ENCODE measurements at regions not wholly inside any gene's neighbourhood (a gene's known extent, or its start where the extent isn't known, plus 50 kb on each side); places are given as distances from the start of the nearest gene placed in this dataset.

DNA sequence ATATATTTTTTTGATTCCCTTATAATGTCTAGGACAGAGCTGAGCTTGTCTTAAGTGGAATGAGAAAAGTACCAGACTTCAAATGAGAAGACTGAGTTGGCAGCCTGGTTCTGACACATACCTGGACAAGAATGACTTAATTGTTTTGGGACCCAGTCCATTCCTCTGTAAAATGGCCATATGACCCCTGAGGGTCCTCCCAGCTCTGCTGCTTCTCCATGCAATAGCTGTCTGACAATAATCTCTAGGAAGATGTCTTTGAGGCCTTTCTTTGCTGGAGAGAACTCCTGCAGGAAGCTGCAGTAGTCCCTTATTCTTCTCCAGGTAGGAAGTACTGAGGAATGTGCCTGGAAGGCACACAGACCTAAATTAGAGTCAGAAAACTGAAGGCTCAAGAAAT is 55.9 kb upstream of the SLIT3 start:
- ChIA-PET CTCF (no interaction called here), POLR2A (no interaction called here)
- Mint-ChIP-seq H3K4me3 (no peak overlapping the region), H3K4me1 (no peaks in the 10 kb centered on the region), H3K27ac (no peak overlapping the region), H3K9me3 (peaks cover 0 to 4% (median 0%) of the 10 kb centered on the region in 3 donors), H3K27me3 (peaks cover 1 to 11% of the 10 kb centered on the region in 2 donors), H3K36me3 (no peaks in the 10 kb centered on the region)
- ATAC-seq (replicated peaks in 1 of 4) (no peak), DNase-seq (no peak)
- H3K4me1 ChIP-seq (ENCODE audit: control insufficient read depth in 1 of 2, extremely low read depth in 1 of 2, insufficient read depth in 2 of 2, low read length in 2 of 2), result no peaks in the 10 kb centered on the region
- H3K27ac ChIP-seq (ENCODE audit: low read length), result no peak overlapping the region
- H3K36me3 ChIP-seq (ENCODE audit: control insufficient read depth in 2 of 2, extremely low read depth in 1 of 2, insufficient read depth in 1 of 2, low read length in 1 of 2), result no peaks in the 10 kb centered on the region
- no peaks in the 10 kb centered on the region for H3K27me3 ChIP-seq (replicated peaks in 1 of 2; ENCODE audit: control insufficient read depth in 2 of 2, extremely low read depth in 1 of 2, insufficient read depth in 2 of 2, low read length in 1 of 2)
- no peak overlapping the region for H3K4me3 ChIP-seq (ENCODE audit: control insufficient read depth in 1 of 2, extremely low read depth in 1 of 2, low read length in 1 of 2)
- no peaks in the 10 kb centered on the region for H3K9me3 ChIP-seq

DNA sequence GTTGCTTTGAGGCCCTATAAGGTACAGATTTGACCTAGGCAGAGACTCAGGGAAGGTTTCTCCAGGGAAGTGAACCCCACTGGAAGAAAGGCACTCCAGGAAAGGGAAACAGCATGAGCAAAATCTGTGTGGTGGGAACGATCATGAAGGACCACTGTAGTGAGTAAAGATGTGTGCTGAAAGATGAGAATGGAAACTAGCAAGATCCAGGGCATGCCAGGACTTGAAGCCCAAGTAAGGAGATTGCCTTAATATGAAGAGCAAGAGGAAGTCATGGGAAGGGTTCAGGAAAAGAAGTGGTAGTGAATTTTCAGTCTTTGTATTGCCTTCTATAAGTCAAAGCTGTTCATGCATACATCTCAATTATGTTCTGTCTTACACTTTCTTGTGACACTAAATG is 55.2 kb upstream of the SLIT3 start:
- H3K36me3 Mint-ChIP-seq, result no peaks in the 10 kb centered on the region
- DNase-seq (no peak), ATAC-seq (replicated peaks in 1 of 4) (no peak)
- Histone ChIP-seq H3K36me3 (ENCODE audit: control insufficient read depth in 2 of 2, extremely low read depth in 1 of 2, insufficient read depth in 1 of 2, low read length in 1 of 2) (no peaks in the 10 kb centered on the region), H3K27ac (ENCODE audit: low read length) (no peak overlapping the region), H3K9me3 (no peaks in the 10 kb centered on the region), H3K27me3 (replicated peaks in 1 of 2; ENCODE audit: control insufficient read depth in 2 of 2, extremely low read depth in 1 of 2, insufficient read depth in 2 of 2, low read length in 1 of 2) (no peaks in the 10 kb centered on the region), H3K4me3 (ENCODE audit: control insufficient read depth in 1 of 2, extremely low read depth in 1 of 2, low read length in 1 of 2) (no peak overlapping the region), H3K4me1 (ENCODE audit: control insufficient read depth in 1 of 2, extremely low read depth in 1 of 2, insufficient read depth in 2 of 2, low read length in 2 of 2) (no peaks in the 10 kb centered on the region)
- CTCF ChIA-PET, result no interaction called here
- peaks cover 1 to 11% of the 10 kb centered on the region in 2 donors for H3K27me3 Mint-ChIP-seq
- 81% methylated on average over 1 of the region's 1 CpG for WGBS (ENCODE audit: insufficient coverage)
- H3K27ac Mint-ChIP-seq, result no peak overlapping the region
- H3K9me3 Mint-ChIP-seq, result peaks cover 0 to 4% (median 0%) of the 10 kb centered on the region in 3 donors
- POLR2A ChIA-PET, result no interaction called here
- no peaks in the 10 kb centered on the region for H3K4me1 Mint-ChIP-seq
- H3K4me3 Mint-ChIP-seq, result no peak overlapping the region

DNA sequence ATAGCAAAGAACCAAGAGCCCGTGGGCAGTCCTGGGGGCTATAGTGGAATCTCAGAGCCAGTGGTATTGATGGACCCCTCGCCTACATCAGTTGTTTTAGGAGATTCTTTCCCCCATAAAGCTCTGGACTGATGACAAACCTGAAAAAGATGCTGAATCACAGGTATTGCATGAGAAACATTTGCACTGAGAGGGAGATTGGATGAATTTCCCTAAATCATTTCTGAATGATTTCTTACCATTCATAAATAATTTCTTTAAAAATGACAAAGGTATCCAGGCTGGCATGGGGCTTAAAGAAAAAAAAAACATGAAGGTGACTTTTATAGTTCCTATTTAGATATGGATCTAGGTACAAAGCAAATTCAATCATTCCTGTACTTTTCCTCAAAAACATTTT is 54.0 kb upstream of the SLIT3 start:
- no peak overlapping the region for H3K4me3 Mint-ChIP-seq
- H3K4me1 Mint-ChIP-seq, result no peaks in the 10 kb centered on the region
- whole genome bisulfite sequencing (ENCODE audit: insufficient coverage), result 57% methylated on average over 1 of the region's 2 CpGs
- no peak overlapping the region for H3K4me3 ChIP-seq (ENCODE audit: control insufficient read depth in 1 of 2, extremely low read depth in 1 of 2, low read length in 1 of 2)
- no peak overlapping the region for H3K27ac ChIP-seq (ENCODE audit: low read length)
- no peaks in the 10 kb centered on the region for H3K36me3 ChIP-seq (ENCODE audit: control insufficient read depth in 2 of 2, extremely low read depth in 1 of 2, insufficient read depth in 1 of 2, low read length in 1 of 2)
- peaks cover 1 to 15% of the 10 kb centered on the region in 2 donors for H3K27me3 Mint-ChIP-seq
- H3K27me3 ChIP-seq (replicated peaks in 1 of 2; ENCODE audit: control insufficient read depth in 2 of 2, extremely low read depth in 1 of 2, insufficient read depth in 2 of 2, low read length in 1 of 2), result peaks cover 0 to 5% of the 10 kb centered on the region in 2 experiments
- no peak for ATAC-seq (replicated peaks in 1 of 4)
- no peak overlapping the region for H3K27ac Mint-ChIP-seq
- H3K9me3 Mint-ChIP-seq, result peaks cover 0 to 2% (median 0%) of the 10 kb centered on the region in 3 donors
- no peak for DNase-seq
- H3K9me3 ChIP-seq, result no peaks in the 10 kb centered on the region
- ChIA-PET POLR2A (no interaction called here), CTCF (no interaction called here)
- no peaks in the 10 kb centered on the region for H3K4me1 ChIP-seq (ENCODE audit: control insufficient read depth in 1 of 2, extremely low read depth in 1 of 2, insufficient read depth in 2 of 2, low read length in 2 of 2)
- no peaks in the 10 kb centered on the region for H3K36me3 Mint-ChIP-seq

DNA sequence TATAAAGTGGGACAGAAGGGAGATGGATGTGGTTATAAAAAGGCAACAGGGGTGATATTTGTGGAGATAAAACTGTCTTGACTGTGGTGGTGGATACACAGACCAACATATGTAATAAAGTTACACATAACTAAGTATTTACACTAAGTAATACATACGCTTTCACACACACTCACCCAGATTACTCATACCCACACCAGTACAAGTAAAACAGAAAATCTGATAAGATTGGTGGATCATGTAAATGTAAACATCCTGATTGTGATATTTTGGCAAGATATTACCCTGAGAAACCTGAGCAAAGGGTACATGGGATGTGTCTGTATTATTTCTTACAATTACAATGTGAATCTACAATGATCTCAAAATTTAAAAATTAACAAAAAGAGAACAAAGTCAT is 53.3 kb upstream of the SLIT3 start:
- ChIA-PET CTCF (no interaction called here), POLR2A (no interaction called here)
- no CpG with 5 or more reads among the region's 1 CpG for WGBS (ENCODE audit: insufficient coverage)
- Histone ChIP-seq H3K9me3 (no peaks in the 10 kb centered on the region), H3K4me1 (ENCODE audit: control insufficient read depth in 1 of 2, extremely low read depth in 1 of 2, insufficient read depth in 2 of 2, low read length in 2 of 2) (no peaks in the 10 kb centered on the region), H3K4me3 (ENCODE audit: control insufficient read depth in 1 of 2, extremely low read depth in 1 of 2, low read length in 1 of 2) (no peak overlapping the region), H3K27ac (ENCODE audit: low read length) (no peak overlapping the region), H3K36me3 (ENCODE audit: control insufficient read depth in 2 of 2, extremely low read depth in 1 of 2, insufficient read depth in 1 of 2, low read length in 1 of 2) (no peaks in the 10 kb centered on the region), H3K27me3 (replicated peaks in 1 of 2; ENCODE audit: control insufficient read depth in 2 of 2, extremely low read depth in 1 of 2, insufficient read depth in 2 of 2, low read length in 1 of 2) (peaks cover 0 to 5% of the 10 kb centered on the region in 2 experiments)
- H3K36me3 Mint-ChIP-seq, result no peaks in the 10 kb centered on the region
- H3K4me1 Mint-ChIP-seq, result no peaks in the 10 kb centered on the region
- H3K4me3 Mint-ChIP-seq, result no peak overlapping the region
- H3K27me3 Mint-ChIP-seq, result peaks cover 2 to 20% of the 10 kb centered on the region in 2 donors
- no peak overlapping the region for H3K27ac Mint-ChIP-seq
- H3K9me3 Mint-ChIP-seq, result no peaks in the 10 kb centered on the region
- ATAC-seq (replicated peaks in 1 of 4) (no peak), DNase-seq (no peak)

DNA sequence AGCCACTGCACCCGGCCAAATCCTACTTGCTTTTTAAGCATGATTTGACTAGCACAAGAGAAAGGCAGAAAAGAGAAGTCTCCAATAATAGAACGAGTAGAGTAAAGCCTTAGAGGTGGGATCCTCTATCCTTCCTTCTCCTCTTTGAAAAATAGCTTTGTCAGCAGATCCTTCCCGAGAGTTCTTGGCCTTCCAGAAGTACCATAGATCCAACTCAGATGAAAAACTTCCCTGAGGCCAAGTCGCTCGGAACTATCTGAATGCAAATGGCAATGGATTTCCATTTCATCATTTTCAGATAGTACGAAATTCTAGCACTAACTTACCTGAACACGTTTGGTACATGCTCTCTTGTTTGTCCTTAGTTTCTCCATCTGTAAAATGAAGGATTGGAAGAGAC is 52.0 kb upstream of the SLIT3 start:
- ChIA-PET CTCF (no interaction called here), POLR2A (no interaction called here)
- peaks cover 2 to 20% of the 10 kb centered on the region in 2 donors for H3K27me3 Mint-ChIP-seq
- H3K4me1 Mint-ChIP-seq, result no peaks in the 10 kb centered on the region
- no peaks in the 10 kb centered on the region for H3K9me3 ChIP-seq
- no peak overlapping the region for H3K27ac Mint-ChIP-seq
- no peaks in the 10 kb centered on the region for H3K9me3 Mint-ChIP-seq
- no peak for ATAC-seq (replicated peaks in 1 of 4)
- no peak overlapping the region for H3K4me3 ChIP-seq (ENCODE audit: control insufficient read depth in 1 of 2, extremely low read depth in 1 of 2, low read length in 1 of 2)
- H3K36me3 ChIP-seq (ENCODE audit: control insufficient read depth in 2 of 2, extremely low read depth in 1 of 2, insufficient read depth in 1 of 2, low read length in 1 of 2), result no peaks in the 10 kb centered on the region
- no peak for DNase-seq
- H3K27ac ChIP-seq (ENCODE audit: low read length), result no peak overlapping the region
- H3K36me3 Mint-ChIP-seq, result no peaks in the 10 kb centered on the region
- WGBS (ENCODE audit: insufficient coverage), result 67% methylated on average over 1 of the region's 7 CpGs
- no peak overlapping the region for H3K4me3 Mint-ChIP-seq
- H3K27me3 ChIP-seq (replicated peaks in 1 of 2; ENCODE audit: control insufficient read depth in 2 of 2, extremely low read depth in 1 of 2, insufficient read depth in 2 of 2, low read length in 1 of 2), result peaks cover 0 to 5% of the 10 kb centered on the region in 2 experiments
- no peaks in the 10 kb centered on the region for H3K4me1 ChIP-seq (ENCODE audit: control insufficient read depth in 1 of 2, extremely low read depth in 1 of 2, insufficient read depth in 2 of 2, low read length in 2 of 2)

DNA sequence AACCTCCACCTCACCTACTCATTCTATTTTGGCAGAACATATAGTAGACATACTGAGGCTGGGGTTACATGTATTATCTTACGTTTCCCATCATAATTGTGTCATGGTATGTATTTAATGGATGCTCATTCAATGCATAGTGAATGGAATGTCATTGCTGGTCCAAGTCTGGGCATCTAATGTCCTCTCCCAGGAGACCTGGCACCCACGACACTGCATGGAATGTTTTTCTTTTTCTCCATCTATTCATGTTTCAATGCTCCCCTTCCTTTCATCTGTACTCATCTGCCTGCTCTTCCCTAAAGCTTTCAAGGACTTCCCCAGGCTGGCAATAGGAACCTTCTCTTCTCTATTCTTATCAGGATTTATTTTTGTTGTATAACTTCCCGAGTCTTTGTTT is 50.8 kb upstream of the SLIT3 start:
- H3K27ac Mint-ChIP-seq, result no peak overlapping the region
- ATAC-seq (replicated peaks in 1 of 4) (no peak), DNase-seq (no peak)
- POLR2A ChIA-PET, result interaction anchor here in 1 of 2 donors (0.5 kb wide), 1 partner anchor 83 kb away, joined by 3 read pairs; no protein-coding TSS in a partner anchor
- H3K4me1 Mint-ChIP-seq, result no peaks in the 10 kb centered on the region
- no peak overlapping the region for H3K4me3 ChIP-seq (ENCODE audit: control insufficient read depth in 1 of 2, extremely low read depth in 1 of 2, low read length in 1 of 2)
- H3K36me3 ChIP-seq (ENCODE audit: control insufficient read depth in 2 of 2, extremely low read depth in 1 of 2, insufficient read depth in 1 of 2, low read length in 1 of 2), result no peaks in the 10 kb centered on the region
- peaks cover 0 to 5% of the 10 kb centered on the region in 2 experiments for H3K27me3 ChIP-seq (replicated peaks in 1 of 2; ENCODE audit: control insufficient read depth in 2 of 2, extremely low read depth in 1 of 2, insufficient read depth in 2 of 2, low read length in 1 of 2)
- peaks cover 2 to 24% of the 10 kb centered on the region in 2 donors for H3K27me3 Mint-ChIP-seq
- H3K36me3 Mint-ChIP-seq, result no peaks in the 10 kb centered on the region
- no peaks in the 10 kb centered on the region for H3K9me3 ChIP-seq
- no CpG with 5 or more reads among the region's 3 CpGs for WGBS (ENCODE audit: insufficient coverage)
- no peaks in the 10 kb centered on the region for H3K4me1 ChIP-seq (ENCODE audit: control insufficient read depth in 1 of 2, extremely low read depth in 1 of 2, insufficient read depth in 2 of 2, low read length in 2 of 2)
- CTCF ChIA-PET, result no interaction called here
- no peak overlapping the region for H3K27ac ChIP-seq (ENCODE audit: low read length)
- H3K9me3 Mint-ChIP-seq, result no peaks in the 10 kb centered on the region
- no peak overlapping the region for H3K4me3 Mint-ChIP-seq

DNA sequence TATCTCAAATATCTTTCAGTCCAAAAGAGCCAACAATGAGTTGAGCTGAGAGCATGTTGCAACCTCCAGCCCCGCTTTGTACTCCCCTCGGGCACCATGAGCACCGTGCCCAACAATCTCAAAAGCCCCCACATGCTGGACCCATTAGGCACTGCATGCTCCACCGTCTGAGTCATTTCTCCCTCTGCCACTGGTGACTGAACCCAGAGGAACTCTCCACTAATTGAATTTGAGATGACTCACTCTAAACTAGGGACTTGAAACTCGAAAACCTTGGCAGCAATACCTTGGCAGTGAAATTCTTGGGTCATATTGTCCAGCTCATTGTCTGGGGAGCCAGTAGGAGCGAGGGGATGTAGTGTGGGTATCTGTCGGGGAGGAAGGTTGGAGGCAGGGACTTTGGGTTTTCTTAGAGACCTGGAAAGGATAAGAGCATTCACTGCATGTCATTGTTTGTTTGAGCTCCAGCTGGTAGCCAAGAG is 49.9 kb upstream of the SLIT3 start:
- Histone ChIP-seq H3K27me3 (replicated peaks in 1 of 2; ENCODE audit: control insufficient read depth in 2 of 2, extremely low read depth in 1 of 2, insufficient read depth in 2 of 2, low read length in 1 of 2) (peaks cover 0 to 5% of the 10 kb centered on the region in 2 experiments), H3K9me3 (no peaks in the 10 kb centered on the region), H3K36me3 (ENCODE audit: control insufficient read depth in 2 of 2, extremely low read depth in 1 of 2, insufficient read depth in 1 of 2, low read length in 1 of 2) (no peaks in the 10 kb centered on the region), H3K27ac (ENCODE audit: low read length) (no peak overlapping the region), H3K4me1 (ENCODE audit: control insufficient read depth in 1 of 2, extremely low read depth in 1 of 2, insufficient read depth in 2 of 2, low read length in 2 of 2) (no peaks in the 10 kb centered on the region), H3K4me3 (ENCODE audit: control insufficient read depth in 1 of 2, extremely low read depth in 1 of 2, low read length in 1 of 2) (no peak overlapping the region)
- no peaks in the 10 kb centered on the region for H3K9me3 Mint-ChIP-seq
- 67% methylated on average over 7 of the region's 7 CpGs for WGBS (ENCODE audit: insufficient coverage)
- CTCF ChIA-PET, result no interaction called here
- DNase-seq (no peak), ATAC-seq (replicated peaks in 1 of 4) (no peak)
- POLR2A ChIA-PET, result no interaction called here
- no peaks in the 10 kb centered on the region for H3K4me1 Mint-ChIP-seq
- no peaks in the 10 kb centered on the region for H3K36me3 Mint-ChIP-seq
- no peak overlapping the region for H3K27ac Mint-ChIP-seq
- H3K27me3 Mint-ChIP-seq, result peaks cover 2 to 19% of the 10 kb centered on the region in 2 donors
- H3K4me3 Mint-ChIP-seq, result no peak overlapping the region

Measured in T-cell (primary cell).